ENCODE measurements at regions not wholly inside any gene's neighbourhood (a gene's known extent, or its start where the extent isn't known, plus 50 kb on each side); places are given as distances from the start of the nearest gene placed in this dataset.
A peak's percentile ranks its signal among the peaks of the same experiment; 100 is the strongest.

- Mint-ChIP-seq H3K9me3 (ENCODE audit: low read depth) (peaks cover 33% of the 10 kb centered on the region), H3K27ac (no peak overlapping the region), H3K27me3 (no peaks in the 10 kb centered on the region), H3K36me3 (ENCODE audit: insufficient read depth) (peaks cover 38% of the 10 kb centered on the region), H3K4me3 (ENCODE audit: low read depth) (no peak overlapping the region), H3K4me1 (ENCODE audit: low read depth) (no peaks in the 10 kb centered on the region)
- no peak for DNase-seq (ENCODE audit: low spot score, unreplicated experiment)
- TF ChIP-seq, protein P1, sequence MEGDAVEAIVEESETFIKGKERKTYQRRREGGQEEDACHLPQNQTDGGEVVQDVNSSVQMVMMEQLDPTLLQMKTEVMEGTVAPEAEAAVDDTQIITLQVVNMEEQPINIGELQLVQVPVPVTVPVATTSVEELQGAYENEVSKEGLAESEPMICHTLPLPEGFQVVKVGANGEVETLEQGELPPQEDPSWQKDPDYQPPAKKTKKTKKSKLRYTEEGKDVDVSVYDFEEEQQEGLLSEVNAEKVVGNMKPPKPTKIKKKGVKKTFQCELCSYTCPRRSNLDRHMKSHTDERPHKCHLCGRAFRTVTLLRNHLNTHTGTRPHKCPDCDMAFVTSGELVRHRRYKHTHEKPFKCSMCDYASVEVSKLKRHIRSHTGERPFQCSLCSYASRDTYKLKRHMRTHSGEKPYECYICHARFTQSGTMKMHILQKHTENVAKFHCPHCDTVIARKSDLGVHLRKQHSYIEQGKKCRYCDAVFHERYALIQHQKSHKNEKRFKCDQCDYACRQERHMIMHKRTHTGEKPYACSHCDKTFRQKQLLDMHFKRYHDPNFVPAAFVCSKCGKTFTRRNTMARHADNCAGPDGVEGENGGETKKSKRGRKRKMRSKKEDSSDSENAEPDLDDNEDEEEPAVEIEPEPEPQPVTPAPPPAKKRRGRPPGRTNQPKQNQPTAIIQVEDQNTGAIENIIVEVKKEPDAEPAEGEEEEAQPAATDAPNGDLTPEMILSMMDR (IDR thresholded peaks at IDR 0.05; ENCODE audit: unreplicated experiment) = no peak
Measured at GRCh38 chrX:115892056-115892708, 278.4 kb upstream of the AGTR2 start.

- H3K36me3 Mint-ChIP-seq (ENCODE audit: insufficient read depth) = peaks cover 42% of the 10 kb centered on the region
- H3K9me3 Mint-ChIP-seq (ENCODE audit: low read depth) = peaks cover 37% of the 10 kb centered on the region
- TF ChIP-seq, protein P1 (IDR thresholded peaks at IDR 0.05; ENCODE audit: unreplicated experiment) = peak; percentile 28
- no peak overlapping the region for H3K27ac Mint-ChIP-seq
- no peak overlapping the region for H3K4me3 Mint-ChIP-seq (ENCODE audit: low read depth)
- peaks cover 1% of the 10 kb centered on the region for H3K4me1 Mint-ChIP-seq (ENCODE audit: low read depth)
- DNase-seq (ENCODE audit: low spot score, unreplicated experiment) = no peak
- no peaks in the 10 kb centered on the region for H3K27me3 Mint-ChIP-seq
Measured at GRCh38 chrX:115892787-115893671, 277.5 kb upstream of the AGTR2 start.

- Mint-ChIP-seq H3K4me3 (ENCODE audit: low read depth) (no peak overlapping the region), H3K9me3 (ENCODE audit: low read depth) (peaks cover 37% of the 10 kb centered on the region), H3K36me3 (ENCODE audit: insufficient read depth) (peaks cover 48% of the 10 kb centered on the region), H3K27ac (no peak overlapping the region), H3K4me1 (ENCODE audit: low read depth) (peaks cover 1% of the 10 kb centered on the region), H3K27me3 (no peaks in the 10 kb centered on the region)
- TF ChIP-seq, protein P1 (IDR thresholded peaks at IDR 0.05; ENCODE audit: unreplicated experiment) = peak; percentile 11
- DNase-seq (ENCODE audit: low spot score, unreplicated experiment) = no peak
Measured at GRCh38 chrX:115894087-115894486, 276.5 kb upstream of the AGTR2 start.

DNA sequence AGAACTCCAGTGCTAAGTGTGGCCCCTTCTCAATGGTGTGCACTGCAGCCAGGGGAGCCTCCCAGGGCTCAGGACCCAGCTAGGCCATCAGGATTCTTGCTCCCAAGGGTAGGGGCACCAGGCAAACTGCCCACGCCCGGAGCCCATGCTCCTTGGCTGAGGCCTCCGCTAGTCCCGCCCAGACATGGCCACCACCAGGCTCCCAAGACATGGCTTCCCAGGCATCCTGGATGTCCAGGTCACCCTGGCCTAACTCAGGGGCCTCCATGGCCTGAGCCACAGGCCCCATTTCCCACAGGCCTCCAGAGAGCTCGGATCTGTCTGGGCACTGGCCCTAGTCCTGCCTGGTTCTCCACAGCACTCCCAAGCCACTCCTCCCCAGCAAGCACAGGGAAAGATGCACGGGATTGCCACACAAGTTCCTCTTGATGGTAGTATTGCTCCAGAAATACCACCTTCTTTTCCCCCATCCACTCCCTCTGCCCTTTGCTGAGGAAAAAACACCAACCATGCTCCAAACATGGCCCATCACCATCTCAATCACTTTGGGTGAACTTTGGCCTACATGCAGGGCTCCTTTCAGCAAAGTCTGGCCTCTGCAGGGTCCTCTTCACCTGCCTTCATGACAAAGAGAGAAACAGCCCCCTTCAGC, 274.7 kb upstream of the AGTR2 start:
- H3K27ac Mint-ChIP-seq = no peak overlapping the region
- H3K27me3 Mint-ChIP-seq = no peaks in the 10 kb centered on the region
- TF ChIP-seq, protein P1 (IDR thresholded peaks at IDR 0.05; ENCODE audit: unreplicated experiment) = no peak
- DNase-seq (ENCODE audit: low spot score, unreplicated experiment) = no peak
- H3K9me3 Mint-ChIP-seq (ENCODE audit: low read depth) = peaks cover 28% of the 10 kb centered on the region
- H3K4me1 Mint-ChIP-seq (ENCODE audit: low read depth) = peaks cover 1% of the 10 kb centered on the region
- H3K36me3 Mint-ChIP-seq (ENCODE audit: insufficient read depth) = peaks cover 36% of the 10 kb centered on the region
- H3K4me3 Mint-ChIP-seq (ENCODE audit: low read depth) = no peak overlapping the region

GRCh38 chrX:115896362-115896761, 274.2 kb upstream of the AGTR2 start:
- Mint-ChIP-seq H3K4me1 (ENCODE audit: low read depth) (peaks cover 1% of the 10 kb centered on the region), H3K27ac (no peak overlapping the region), H3K4me3 (ENCODE audit: low read depth) (no peak overlapping the region), H3K9me3 (ENCODE audit: low read depth) (peaks cover 25% of the 10 kb centered on the region), H3K36me3 (ENCODE audit: insufficient read depth) (peaks cover 30% of the 10 kb centered on the region), H3K27me3 (no peaks in the 10 kb centered on the region)
- DNase-seq (ENCODE audit: low spot score, unreplicated experiment) = no peak
- TF ChIP-seq, protein P1 (IDR thresholded peaks at IDR 0.05; ENCODE audit: unreplicated experiment) = no peak

Data from progenitor cell of endocrine pancreas (in vitro differentiated cells).